ENCODE measurements at regions not wholly inside any gene's neighbourhood (a gene's known extent, or its start where the extent isn't known, plus 50 kb on each side); places are given as distances from the start of the nearest gene placed in this dataset.

DNA sequence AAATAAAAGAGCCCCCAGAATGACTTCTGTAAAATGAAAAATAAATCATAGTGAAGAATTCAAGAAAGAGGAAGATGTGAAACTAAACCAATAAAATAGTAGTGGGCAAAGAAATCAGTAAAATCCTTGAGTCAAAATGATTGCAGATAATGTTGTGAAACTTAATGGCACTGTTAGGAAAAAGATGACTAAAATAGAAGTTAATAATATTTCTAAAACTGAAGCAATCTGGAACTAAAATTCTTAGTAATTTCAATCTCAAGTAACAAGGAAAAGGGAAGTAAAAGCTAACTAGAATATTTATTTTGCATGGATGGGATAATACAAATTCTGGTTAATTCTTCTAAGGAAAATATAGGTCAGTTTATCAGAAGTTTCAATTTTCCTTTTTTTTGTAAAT is 84.6 kb downstream of the TMCO5A start:
- no peak for ATAC-seq
- intact Hi-C loops (cut with micrococcal nuclease) = no loop called here
- Histone ChIP-seq H3K27ac (ENCODE audit: low read depth, low read length) (no peak overlapping the region), H3K79me2 (ENCODE audit: insufficient read depth, low read length) (no peaks in the 10 kb centered on the region), H3K4me1 (ENCODE audit: control insufficient read depth in 1 of 2, insufficient read depth in 2 of 2, low read length in 2 of 2) (no peaks in the 10 kb centered on the region), H3K27me3 (ENCODE audit: insufficient read depth, low read length) (no peaks in the 10 kb centered on the region), H3K36me3 (ENCODE audit: control insufficient read depth in 1 of 2, insufficient read depth in 2 of 2, low read length in 2 of 2) (no peaks in the 10 kb centered on the region), H3K4me2 (ENCODE audit: low read length) (no peak overlapping the region), H3K4me3 (replicated peaks in 1 of 2; ENCODE audit: low read depth in 1 of 2, low read length in 2 of 2) (no peak overlapping the region), H2AFZ (ENCODE audit: low read depth, low read length, poor library complexity, severe bottlenecking) (no peak overlapping the region), H3K9me2 (ENCODE audit: insufficient read depth) (no peaks in the 10 kb centered on the region), H3K9me3 (ENCODE audit: control insufficient read depth in 1 of 2, insufficient read depth in 1 of 2, low read depth in 1 of 2, low read length in 2 of 2) (no peaks in the 10 kb centered on the region), H3K9ac (ENCODE audit: low read length) (no peak overlapping the region), H4K20me1 (ENCODE audit: insufficient read depth) (no peaks in the 10 kb centered on the region)
- ChIA-PET CTCF (interaction anchor here (1.0 kb wide), 1 partner anchor 23 kb away, joined by 3 read pairs; no protein-coding TSS in a partner anchor), POLR2A (no interaction called here), RAD21 (ENCODE audit: low non-redundant PET in 1 of 2, low total read pairs in 2 of 2, uncharacterized antibody in 2 of 2, unreplicated experiment in 2 of 2) (no interaction called here)
- DNase-seq (ENCODE audit: low read depth, low spot score) = no peak
- BruUV-seq (replicated peaks) = no TSS peak
- TF ChIP-seq SP1 (IDR thresholded peaks at IDR 0.05; ENCODE audit: low read depth) (no peak), POLR2AphosphoS5 (IDR thresholded peaks at IDR 0.05; ENCODE audit: low read depth, low read length) (no peak), SRF (IDR thresholded peaks at IDR 0.05; ENCODE audit: low read depth) (no peak), CEBPB (IDR thresholded peaks at IDR 0.05; ENCODE audit: low read depth) (no peak), CBX3 (IDR thresholded peaks at IDR 0.05; ENCODE audit: low read depth) (no peak), EZH2 (IDR thresholded peaks at IDR 0.05) (no peak)
- TF ChIP-seq, protein P1, sequence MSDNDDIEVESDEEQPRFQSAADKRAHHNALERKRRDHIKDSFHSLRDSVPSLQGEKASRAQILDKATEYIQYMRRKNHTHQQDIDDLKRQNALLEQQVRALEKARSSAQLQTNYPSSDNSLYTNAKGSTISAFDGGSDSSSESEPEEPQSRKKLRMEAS (IDR thresholded peaks at IDR 0.05) = no peak
- TF ChIP-seq, protein P2, sequence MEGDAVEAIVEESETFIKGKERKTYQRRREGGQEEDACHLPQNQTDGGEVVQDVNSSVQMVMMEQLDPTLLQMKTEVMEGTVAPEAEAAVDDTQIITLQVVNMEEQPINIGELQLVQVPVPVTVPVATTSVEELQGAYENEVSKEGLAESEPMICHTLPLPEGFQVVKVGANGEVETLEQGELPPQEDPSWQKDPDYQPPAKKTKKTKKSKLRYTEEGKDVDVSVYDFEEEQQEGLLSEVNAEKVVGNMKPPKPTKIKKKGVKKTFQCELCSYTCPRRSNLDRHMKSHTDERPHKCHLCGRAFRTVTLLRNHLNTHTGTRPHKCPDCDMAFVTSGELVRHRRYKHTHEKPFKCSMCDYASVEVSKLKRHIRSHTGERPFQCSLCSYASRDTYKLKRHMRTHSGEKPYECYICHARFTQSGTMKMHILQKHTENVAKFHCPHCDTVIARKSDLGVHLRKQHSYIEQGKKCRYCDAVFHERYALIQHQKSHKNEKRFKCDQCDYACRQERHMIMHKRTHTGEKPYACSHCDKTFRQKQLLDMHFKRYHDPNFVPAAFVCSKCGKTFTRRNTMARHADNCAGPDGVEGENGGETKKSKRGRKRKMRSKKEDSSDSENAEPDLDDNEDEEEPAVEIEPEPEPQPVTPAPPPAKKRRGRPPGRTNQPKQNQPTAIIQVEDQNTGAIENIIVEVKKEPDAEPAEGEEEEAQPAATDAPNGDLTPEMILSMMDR (IDR thresholded peaks at IDR 0.05 in 2 of 3, conservative IDR thresholded peaks at IDR 0.05 in 1 of 3; ENCODE audit: borderline replicate concordance in 1 of 3, insufficient read depth in 1 of 3, low read depth in 2 of 3, low read length in 2 of 3) = no peak

DNA sequence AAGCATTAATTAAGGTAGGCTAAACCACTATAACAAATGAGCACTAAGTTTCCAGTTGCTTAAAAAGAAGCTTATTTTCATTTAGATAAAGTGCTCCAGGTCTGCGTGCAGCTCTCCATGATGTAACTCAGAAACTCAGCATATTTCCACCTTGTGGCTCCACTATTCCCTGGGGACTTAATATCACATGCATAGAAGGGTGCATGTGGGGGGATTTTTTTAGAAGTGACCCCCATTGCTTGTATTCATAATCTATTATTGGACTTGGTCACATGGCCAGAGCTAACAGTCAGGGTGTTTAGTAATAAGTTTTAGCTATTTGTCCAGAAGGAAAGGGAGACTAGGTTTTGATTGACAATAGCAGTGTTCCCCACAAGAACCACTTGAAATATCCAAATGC is 86.8 kb downstream of the TMCO5A start:
- H3K27me3 ChIP-seq (ENCODE audit: insufficient read depth, low read length) = no peaks in the 10 kb centered on the region
- H4K20me1 ChIP-seq (ENCODE audit: insufficient read depth) = no peaks in the 10 kb centered on the region
- intact Hi-C loops (cut with micrococcal nuclease) = no loop called here
- H3K27ac ChIP-seq (ENCODE audit: low read depth, low read length) = no peak overlapping the region
- ChIA-PET CTCF (no interaction called here), RAD21 (ENCODE audit: low non-redundant PET in 1 of 2, low total read pairs in 2 of 2, uncharacterized antibody in 2 of 2, unreplicated experiment in 2 of 2) (no interaction called here), POLR2A (interaction anchor here (0.6 kb wide), 1 partner anchor 207 kb away, joined by 3 read pairs; no protein-coding TSS in a partner anchor)
- ATAC-seq (no peak), DNase-seq (ENCODE audit: low read depth, low spot score) (no peak)
- H3K4me2 ChIP-seq (ENCODE audit: low read length) = no peak overlapping the region
- no peak overlapping the region for H3K9ac ChIP-seq (ENCODE audit: low read length)
- H3K9me3 ChIP-seq (ENCODE audit: control insufficient read depth in 1 of 2, insufficient read depth in 1 of 2, low read depth in 1 of 2, low read length in 2 of 2) = no peaks in the 10 kb centered on the region
- no peaks in the 10 kb centered on the region for H3K79me2 ChIP-seq (ENCODE audit: insufficient read depth, low read length)
- no peak overlapping the region for H3K4me3 ChIP-seq (replicated peaks in 1 of 2; ENCODE audit: low read depth in 1 of 2, low read length in 2 of 2)
- TF ChIP-seq POLR2A (IDR thresholded peaks at IDR 0.05; ENCODE audit: borderline replicate concordance, extremely low read depth, insufficient read depth, insufficient read length) = no peak
- TF ChIP-seq CBX3 (IDR thresholded peaks at IDR 0.05; ENCODE audit: low read depth) = no peak
- H3K36me3 ChIP-seq (ENCODE audit: control insufficient read depth in 1 of 2, insufficient read depth in 2 of 2, low read length in 2 of 2) = no peaks in the 10 kb centered on the region
- no TSS peak for BruUV-seq (replicated peaks)
- no peaks in the 10 kb centered on the region for H3K9me2 ChIP-seq (ENCODE audit: insufficient read depth)
- H3K4me1 ChIP-seq (ENCODE audit: control insufficient read depth in 1 of 2, insufficient read depth in 2 of 2, low read length in 2 of 2) = no peaks in the 10 kb centered on the region
- no peak overlapping the region for H2AFZ ChIP-seq (ENCODE audit: low read depth, low read length, poor library complexity, severe bottlenecking)

All from HCT116 (cell line).